ENCODE measurements at regions not wholly inside any gene's neighbourhood (a gene's known extent, or its start where the extent isn't known, plus 50 kb on each side); places are given as distances from the start of the nearest gene placed in this dataset.

GRCh38 chr13:77409412-77409811 lies 82.5 kb upstream of the MYCBP2 start:
- TF ChIP-seq CTCF (IDR thresholded peaks at IDR 0.05) = no peak
- TF ChIP-seq USF1 (IDR thresholded peaks at IDR 0.05; ENCODE audit: borderline replicate concordance, low read depth) = no peak
- no peak for TF ChIP-seq TAF1 (IDR thresholded peaks at IDR 0.05; ENCODE audit: borderline replicate concordance, low read depth, low read length)
- no peak for TF ChIP-seq MAX (IDR thresholded peaks at IDR 0.05; ENCODE audit: low read depth)
- no peak for TF ChIP-seq POLR2AphosphoS5 (IDR thresholded peaks at IDR 0.05; ENCODE audit: low read depth, low read length)
- TF ChIP-seq EZH2phosphoT487 (IDR thresholded peaks at IDR 0.05; ENCODE audit: borderline replicate concordance, low read depth) = no peak
- no peak for TF ChIP-seq USF2 (IDR thresholded peaks at IDR 0.05; ENCODE audit: borderline replicate concordance, low read depth, low read length)
- TF ChIP-seq RCOR1 (IDR thresholded peaks at IDR 0.05; ENCODE audit: low read length) = no peak
- no peak for TF ChIP-seq SMC3 (IDR thresholded peaks at IDR 0.05; ENCODE audit: low read depth, low read length)
- TF ChIP-seq PBX3 (IDR thresholded peaks at IDR 0.05) = no peak
- no peak for TF ChIP-seq YY1 (IDR thresholded peaks at IDR 0.05; ENCODE audit: low read depth)
- TF ChIP-seq REST (IDR thresholded peaks at IDR 0.05; ENCODE audit: low read depth, low read length) = no peak
